Coronary artery (tissue), 2 donors: ENCODE measurements at regions not wholly inside any gene's neighbourhood (a gene's known extent, or its start where the extent isn't known, plus 50 kb on each side); places are given as distances from the start of the nearest gene placed in this dataset.

Experiments used
- DNase-seq: peaks from one replicate; pipeline ENCODE4 v3.0.0-alpha.2; 2017; ENCODE audit warnings: low spot score
- H3K27ac ChIP-seq, 2 donors: fragments of 200-600 bp; sonication (generic); one replicate each; pipeline ENCODE4 v1.5.1; 2016 to 2019
- H3K4me3 ChIP-seq: fragments of 200-600 bp; sonication (generic); 2 replicates; pipeline ENCODE4 v1.5.1; 2016; ENCODE audit warnings: mild to moderate bottlenecking, moderate library complexity
- TF ChIP-seq, protein P1 (sequence below): fragments of 200-600 bp; sonication (generic); IDR thresholded peaks from one replicate; pipeline ENCODE4 v1.5.1; 2019; ENCODE audit warnings: antibody characterized with exemption

DNA sequence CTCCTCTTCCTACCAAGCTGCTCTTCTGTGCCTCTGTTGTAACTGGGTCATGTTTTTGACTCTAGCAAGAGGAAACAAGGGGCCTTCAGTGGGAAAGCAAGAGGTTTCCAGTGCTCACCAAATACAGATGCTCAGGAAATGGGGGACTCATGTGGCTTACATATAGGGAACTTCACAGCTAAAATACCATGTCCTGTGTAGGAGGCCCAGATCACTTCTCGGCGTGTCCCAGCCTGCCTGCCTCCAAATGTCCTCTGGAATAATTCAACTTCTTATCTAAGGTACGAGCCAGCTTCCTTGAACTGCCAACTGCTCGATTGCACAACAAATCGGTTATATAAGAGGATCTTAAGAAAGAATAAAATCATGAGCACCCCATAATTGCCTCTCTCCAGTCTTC lies 161.3 kb downstream of the KIT start:
- Histone ChIP-seq H3K4me3 (no peak overlapping the region), H3K27ac (no peak overlapping the region)
- TF ChIP-seq, protein P1, sequence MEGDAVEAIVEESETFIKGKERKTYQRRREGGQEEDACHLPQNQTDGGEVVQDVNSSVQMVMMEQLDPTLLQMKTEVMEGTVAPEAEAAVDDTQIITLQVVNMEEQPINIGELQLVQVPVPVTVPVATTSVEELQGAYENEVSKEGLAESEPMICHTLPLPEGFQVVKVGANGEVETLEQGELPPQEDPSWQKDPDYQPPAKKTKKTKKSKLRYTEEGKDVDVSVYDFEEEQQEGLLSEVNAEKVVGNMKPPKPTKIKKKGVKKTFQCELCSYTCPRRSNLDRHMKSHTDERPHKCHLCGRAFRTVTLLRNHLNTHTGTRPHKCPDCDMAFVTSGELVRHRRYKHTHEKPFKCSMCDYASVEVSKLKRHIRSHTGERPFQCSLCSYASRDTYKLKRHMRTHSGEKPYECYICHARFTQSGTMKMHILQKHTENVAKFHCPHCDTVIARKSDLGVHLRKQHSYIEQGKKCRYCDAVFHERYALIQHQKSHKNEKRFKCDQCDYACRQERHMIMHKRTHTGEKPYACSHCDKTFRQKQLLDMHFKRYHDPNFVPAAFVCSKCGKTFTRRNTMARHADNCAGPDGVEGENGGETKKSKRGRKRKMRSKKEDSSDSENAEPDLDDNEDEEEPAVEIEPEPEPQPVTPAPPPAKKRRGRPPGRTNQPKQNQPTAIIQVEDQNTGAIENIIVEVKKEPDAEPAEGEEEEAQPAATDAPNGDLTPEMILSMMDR = no peak
- DNase-seq = no peak

DNA sequence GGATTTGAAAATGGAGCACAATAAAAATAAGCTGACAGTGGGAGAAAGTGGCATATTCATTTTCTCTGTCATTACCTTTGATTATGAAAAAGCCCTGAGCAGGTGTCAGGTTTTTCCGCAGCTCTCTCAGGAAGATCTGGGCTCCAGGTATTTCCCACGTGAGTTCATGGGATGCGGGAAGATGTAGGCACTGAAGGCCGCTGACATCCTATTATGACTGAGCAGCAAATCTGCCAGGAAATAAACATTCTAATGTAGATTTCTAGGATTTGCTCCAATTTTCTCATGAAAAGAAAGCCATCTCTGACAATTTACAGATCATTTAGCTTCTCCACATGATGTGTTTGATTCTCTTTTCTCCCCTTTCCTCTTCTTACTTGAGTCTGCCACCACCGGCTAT lies 160.7 kb downstream of the KIT start:
- Histone ChIP-seq H3K27ac (no peak overlapping the region), H3K4me3 (no peak overlapping the region)
- DNase-seq = no peak
- TF ChIP-seq, protein P1 = no peak

DNA sequence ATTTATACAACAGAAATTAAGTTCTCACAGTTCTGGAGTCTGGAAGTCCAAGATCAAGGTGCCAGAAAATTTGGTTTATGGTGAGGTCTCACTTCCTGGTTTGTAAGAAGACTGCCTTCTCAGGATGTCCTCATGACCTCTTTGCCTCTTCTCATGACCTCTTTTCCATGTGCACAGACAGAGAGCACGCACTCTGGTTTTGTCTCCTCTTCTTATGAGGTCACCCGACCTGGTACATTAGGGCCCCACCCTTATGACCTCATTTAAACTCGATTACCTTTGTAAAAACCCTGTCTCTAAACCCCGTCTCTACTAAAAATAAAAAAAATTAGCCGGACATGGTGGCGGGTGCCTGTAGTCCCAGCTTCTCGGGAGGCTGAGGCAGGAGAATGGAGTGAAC lies 155.9 kb downstream of the KIT start:
- Histone ChIP-seq H3K27ac (no peak overlapping the region), H3K4me3 (no peak overlapping the region)
- TF ChIP-seq, protein P1 = no peak
- DNase-seq = no peak

DNA sequence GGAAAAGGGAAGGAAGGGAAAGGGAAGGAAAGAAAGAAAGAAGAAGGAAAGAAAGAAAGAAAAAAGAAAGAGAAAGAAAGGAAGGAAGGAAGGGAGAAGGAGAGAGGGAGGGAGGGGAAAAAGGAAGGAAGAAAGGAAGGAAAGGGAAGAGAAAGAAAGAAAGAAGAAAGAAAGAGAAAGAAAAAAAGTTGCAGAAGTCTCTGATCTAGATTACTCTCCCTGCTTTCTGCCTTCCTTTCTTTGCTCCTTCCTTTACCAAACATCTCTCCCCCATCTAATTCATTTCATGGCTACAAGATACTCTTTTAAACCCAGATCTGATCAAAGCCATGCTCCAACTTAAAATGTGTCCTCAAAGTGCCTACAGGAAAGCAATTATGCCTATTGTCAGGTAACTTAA lies 148.6 kb downstream of the KIT start:
- Histone ChIP-seq H3K27ac (no peak overlapping the region), H3K4me3 (no peak overlapping the region)
- DNase-seq = no peak
- TF ChIP-seq, protein P1 = no peak

DNA sequence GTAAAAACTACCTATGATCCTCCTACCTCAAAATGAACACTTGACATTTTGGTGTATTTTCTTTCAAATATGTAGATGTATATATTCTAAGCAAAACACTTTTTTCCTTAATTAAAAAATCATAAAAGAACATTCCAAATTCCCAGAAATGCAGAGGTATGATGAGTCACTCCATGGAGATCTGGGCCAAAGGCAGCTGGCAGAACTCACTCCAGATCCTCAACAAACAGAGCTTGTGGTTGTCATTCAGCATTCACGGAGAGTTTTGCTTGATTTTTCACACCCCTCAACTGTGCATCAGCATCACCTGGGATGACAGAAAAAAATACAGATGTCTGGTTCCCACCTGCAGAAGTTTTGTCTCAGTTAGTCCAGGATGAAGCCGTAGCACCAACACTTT lies 144.6 kb downstream of the KIT start:
- no peak for DNase-seq
- Histone ChIP-seq H3K27ac (no peak overlapping the region), H3K4me3 (no peak overlapping the region)
- TF ChIP-seq, protein P1 = no peak

DNA sequence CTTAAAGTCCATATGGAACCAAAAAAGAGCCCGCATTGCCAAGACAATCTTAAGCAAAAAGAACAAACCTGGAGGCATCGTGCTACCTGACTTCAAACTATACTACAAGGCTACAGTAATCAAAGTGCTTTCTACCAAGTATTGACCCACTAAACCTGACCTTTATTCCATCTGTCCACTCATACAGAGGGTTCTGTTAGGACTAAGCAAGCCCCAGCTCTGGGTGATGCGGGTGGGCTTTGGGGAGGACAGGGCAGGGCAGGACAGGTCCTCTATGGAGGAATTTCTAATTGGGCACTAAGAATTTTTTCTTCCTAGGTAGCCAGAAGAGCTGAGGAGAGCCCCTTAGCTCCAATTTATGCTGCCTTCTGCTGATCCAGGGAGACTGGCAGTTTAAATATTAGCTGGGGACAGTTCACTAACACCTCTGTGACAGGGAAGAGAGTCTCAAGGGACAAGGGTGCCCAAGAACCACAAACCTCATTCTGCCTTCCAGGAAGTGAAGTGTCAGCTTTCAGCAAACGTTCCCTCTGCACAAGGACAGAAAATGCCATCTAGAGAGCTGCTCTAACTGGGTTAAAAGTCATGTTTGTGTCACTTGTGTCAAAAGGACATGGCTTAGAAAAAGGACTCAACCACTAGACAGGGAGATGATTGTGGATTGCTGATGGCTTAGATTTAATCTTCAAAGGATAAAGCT lies 143.2 kb downstream of the KIT start:
- DNase-seq = no peak
- TF ChIP-seq, protein P1 = no peak
- no peak overlapping the region for H3K4me3 ChIP-seq
- H3K27ac ChIP-seq = no peak overlapping the region

DNA sequence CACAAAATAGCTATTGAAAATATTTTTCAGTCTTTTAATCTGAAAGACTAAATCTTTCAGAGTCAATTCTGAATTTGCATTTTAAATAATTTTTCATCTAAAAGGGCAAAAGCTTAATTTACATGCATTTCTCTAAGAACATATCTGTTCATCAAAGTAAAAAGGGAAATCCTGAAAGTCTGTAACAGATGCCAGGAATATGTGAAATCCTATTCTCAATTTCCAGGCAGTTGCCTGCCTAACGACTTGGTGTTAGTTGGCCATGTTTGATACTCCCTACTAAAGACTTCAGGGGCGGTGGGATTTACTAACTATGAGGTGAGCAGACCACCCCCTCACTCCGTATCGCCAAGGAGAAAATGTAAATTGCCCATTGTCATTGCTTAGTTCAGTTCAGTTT lies 136.8 kb downstream of the KIT start:
- TF ChIP-seq, protein P1 = no peak
- H3K4me3 ChIP-seq = no peak overlapping the region
- no peak for DNase-seq
- no peak overlapping the region for H3K27ac ChIP-seq
